Psoas muscle (tissue), 7 donors: ENCODE measurements at regions not wholly inside any gene's neighbourhood (a gene's known extent, or its start where the extent isn't known, plus 50 kb on each side); places are given as distances from the start of the nearest gene placed in this dataset.

ENCODE experiments used
- ATAC-seq, 4 donors: fragments of 200-7000 bp; cut with Tn5 transposase; one replicate each; pipeline ENCODE4 v1.9.1; 2020; ENCODE audit warnings: moderate library complexity in 3 of 4, mild to moderate bottlenecking in 2 of 4
- DNase-seq, 2 donors: peaks; one replicate each; pipeline ENCODE4 v3.0.0-alpha.2; 2020
- H3K27ac ChIP-seq: fragments of 200-600 bp; one replicate; pipeline ENCODE4 v1.8.0; 2022
- H3K27me3 ChIP-seq, 3 donors: fragments of 200-600 bp in 1 of 3; one replicate each; pipeline versions ENCODE4 v1.6.1 to v1.8.0; 2013 to 2022; ENCODE audit warnings: low read length in 2 of 3, mild to moderate bottlenecking in 2 of 3, moderate library complexity in 1 of 3; ENCODE audit not compliant: insufficient read depth in 3 of 3
- H3K36me3 ChIP-seq, 2 donors: fragments of 200-600 bp in 1 of 2; one replicate each; pipeline versions ENCODE4 v1.6.1 to v1.8.0; 2013 to 2022; ENCODE audit warnings: low read depth in 1 of 2, mild to moderate bottlenecking in 1 of 2, moderate library complexity in 1 of 2; ENCODE audit not compliant: insufficient read depth in 1 of 2
- H3K4me1 ChIP-seq: fragments of 200-600 bp; one replicate; pipeline ENCODE4 v1.8.0; 2022
- H3K4me3 ChIP-seq: fragments of 200-600 bp; one replicate; pipeline ENCODE4 v1.8.0; 2022; ENCODE audit warnings: mild to moderate bottlenecking
- H3K9me3 ChIP-seq: fragments of 200-600 bp; one replicate; pipeline ENCODE4 v1.8.0; 2022
- CTCF ChIP-seq: fragments of 200-600 bp; IDR thresholded peaks from one replicate; pipeline ENCODE4 v1.8.0; 2022; ENCODE audit warnings: antibody characterized with exemption
- WGBS, 3 donors: extraction: QIAGEN DNeasy Blood & Tissue Kit; methylation state at CpG; one replicate each; pipeline versions ENCODE4 v1.1.6 to v1.1.7; 2013; 5-methylcytosine and 5-hydroxymethylcytosine counted together
- intact Hi-C, 2 donors: fragments of 100-400 bp; cut with DNase I; formaldehyde crosslinking; loops; one replicate each; pipeline versions ENCODE4 v1.11.0 to v1.14.2; 2022
- donor health status: healthy with polysubstance abuse.
- donor health status: DM: no; HTN: no; CAD: no; lungs with moderate emphysema.
- donor health status: Bipolar disorder and iron deficiency.
- donor health status: healthy.
- donor health status: DM: yes; HTN: yes; CAD: no.
- donor health status: DM: no; HTN: no; CAD: no.
- donor health status: DM: yes; HTN: yes; CAD: no.

- intact Hi-C loops: no loop called here
Observed at GRCh38 chr5:29990681-29991080, 1202.8 kb upstream of the CDH6 start.

DNA sequence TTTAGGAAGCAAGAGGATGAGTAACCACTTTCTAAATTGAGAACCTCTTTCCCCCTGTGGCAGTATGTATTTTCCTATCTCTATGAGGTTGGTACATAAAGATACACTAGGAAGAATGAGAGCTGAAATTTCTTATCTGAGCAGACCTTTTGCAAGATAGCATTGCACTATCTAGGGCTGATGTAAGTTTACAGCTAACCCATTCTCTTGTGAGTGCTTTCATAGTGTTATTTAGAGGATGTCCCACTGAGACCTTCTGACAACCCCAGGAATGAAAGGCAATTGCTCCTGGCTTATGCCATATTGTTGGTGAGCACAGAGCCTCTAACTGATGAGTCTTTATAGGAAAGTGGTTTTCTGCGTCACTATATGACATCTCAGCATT is 1209.3 kb upstream of the CDH6 start:
- WGBS, 3 donors: 76 to 94% (median 82%) methylated on average over 1 of the region's 1 CpG
- intact Hi-C loops: loop anchor here in 1 of 2 donors (1.0 kb wide), 1 partner anchor 20 kb away; no protein-coding TSS in a partner anchor
- no peaks in the 10 kb centered on the region for H3K4me1 ChIP-seq
- no peaks in the 10 kb centered on the region for H3K27me3 ChIP-seq
- ATAC-seq (no peak), DNase-seq (no peak)
- no peaks in the 10 kb centered on the region for H3K36me3 ChIP-seq
- TF ChIP-seq CTCF: no peak
- no peaks in the 10 kb centered on the region for H3K9me3 ChIP-seq
- H3K27ac ChIP-seq: no peak overlapping the region
- no peak overlapping the region for H3K4me3 ChIP-seq

More at GRCh38 chr5:29990681-29991080, 1202.8 kb upstream of the CDH6 start:
- H3K4me3 ChIP-seq: no peak overlapping the region
- 73 to 81% (median 79%) methylated on average over 3 of the region's 3 CpGs for WGBS, 3 donors
- no peaks in the 10 kb centered on the region for H3K36me3 ChIP-seq
- ATAC-seq (no peak), DNase-seq (no peak)
- no peaks in the 10 kb centered on the region for H3K4me1 ChIP-seq
- no peaks in the 10 kb centered on the region for H3K9me3 ChIP-seq
- no peak for TF ChIP-seq CTCF
- no peak overlapping the region for H3K27ac ChIP-seq
- H3K27me3 ChIP-seq: no peaks in the 10 kb centered on the region

- no peaks in the 10 kb centered on the region for H3K27me3 ChIP-seq
- H3K4me1 ChIP-seq: no peaks in the 10 kb centered on the region
- H3K4me3 ChIP-seq: no peak overlapping the region
- no peak for DNase-seq
- TF ChIP-seq CTCF: no peak
- no peak overlapping the region for H3K27ac ChIP-seq
- H3K36me3 ChIP-seq: no peaks in the 10 kb centered on the region
- no peak for ATAC-seq
- no peaks in the 10 kb centered on the region for H3K9me3 ChIP-seq
- intact Hi-C loops: loop anchor here in 1 of 2 donors (1.0 kb wide), 1 partner anchor 19 kb away; no protein-coding TSS in a partner anchor
Observed at GRCh38 chr5:29983528-29984155, 1209.8 kb upstream of the CDH6 start.

- Histone ChIP-seq H3K27me3 (no peaks in the 10 kb centered on the region), H3K9me3 (no peaks in the 10 kb centered on the region), H3K27ac (no peak overlapping the region), H3K36me3 (no peaks in the 10 kb centered on the region), H3K4me3 (no peak overlapping the region), H3K4me1 (no peaks in the 10 kb centered on the region)
- ATAC-seq (no peak), DNase-seq (no peak)
- 90 to 95% (median 93%) methylated on average over 1 of the region's 1 CpG for WGBS, 3 donors
- no peak for TF ChIP-seq CTCF
- intact Hi-C loops: no loop called here
Observed at GRCh38 chr5:29982457-29982856, 1211.0 kb upstream of the CDH6 start.

GRCh38 chr5:29972597-29972996 is 1220.9 kb upstream of the CDH6 start:
- no peak for TF ChIP-seq CTCF
- H3K4me1 ChIP-seq: no peaks in the 10 kb centered on the region
- intact Hi-C loops: no loop called here
- no peaks in the 10 kb centered on the region for H3K9me3 ChIP-seq
- ATAC-seq: no peak
- H3K27me3 ChIP-seq: no peaks in the 10 kb centered on the region
- no peak overlapping the region for H3K4me3 ChIP-seq
- no peak overlapping the region for H3K27ac ChIP-seq
- DNase-seq: no peak
- WGBS, 3 donors: 60 to 76% (median 68%) methylated on average over 3 of the region's 3 CpGs
- no peaks in the 10 kb centered on the region for H3K36me3 ChIP-seq
